GM18499 (cell line): ENCODE measurements at regions not wholly inside any gene's neighbourhood (a gene's known extent, or its start where the extent isn't known, plus 50 kb on each side); places are given as distances from the start of the nearest gene placed in this dataset.

Source experiments
- ATAC-seq: cut with Tn5 transposase; IDR thresholded peaks from one replicate; pipeline ENCODE4 v1.9.1; 2021; ENCODE audit warnings: moderate number of reproducible peaks; ENCODE audit not compliant: insufficient read depth, unreplicated experiment

DNA sequence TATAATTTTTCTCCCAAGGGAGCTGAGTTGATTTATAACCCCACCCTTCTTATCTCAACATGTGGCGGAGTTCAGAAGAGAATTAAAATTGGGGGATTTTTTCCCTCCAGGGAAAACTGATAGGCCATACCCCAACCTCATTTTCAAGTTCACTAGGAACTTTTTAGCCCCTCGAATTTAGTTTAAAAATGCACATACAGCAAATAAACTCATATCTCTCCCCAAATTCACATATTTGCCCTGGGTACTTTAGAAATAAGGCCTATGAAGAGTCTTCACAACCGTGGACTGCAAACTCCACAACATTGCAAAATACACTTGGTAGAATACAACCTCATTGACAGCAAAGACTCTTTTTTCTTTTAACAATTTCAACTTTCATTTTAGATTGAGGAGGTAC is 206.7 kb upstream of the LEF1 start:
- no peak for ATAC-seq

GRCh38 chr4:108372681-108373080 is 203.9 kb upstream of the LEF1 start:
- no peak for ATAC-seq

DNA sequence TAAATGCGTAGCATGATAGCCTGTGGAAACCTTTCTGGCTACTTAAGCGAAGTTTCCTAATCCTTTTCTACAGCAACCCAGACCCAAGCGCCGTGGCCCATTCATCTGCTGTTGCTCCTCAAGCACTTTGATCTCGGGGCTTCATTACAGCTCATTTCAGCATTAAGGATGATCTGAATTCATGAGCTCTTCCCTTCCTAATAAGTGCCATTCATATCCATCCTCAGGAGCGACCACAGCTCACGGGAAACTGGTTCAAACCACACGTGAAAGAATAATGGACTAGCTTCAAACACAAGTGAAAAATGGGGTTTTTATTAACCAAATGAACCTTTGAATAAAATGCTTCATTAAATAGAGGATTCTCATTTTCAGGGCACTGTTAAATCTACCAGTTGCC is 202.6 kb upstream of the LEF1 start:
- no peak for ATAC-seq

DNA sequence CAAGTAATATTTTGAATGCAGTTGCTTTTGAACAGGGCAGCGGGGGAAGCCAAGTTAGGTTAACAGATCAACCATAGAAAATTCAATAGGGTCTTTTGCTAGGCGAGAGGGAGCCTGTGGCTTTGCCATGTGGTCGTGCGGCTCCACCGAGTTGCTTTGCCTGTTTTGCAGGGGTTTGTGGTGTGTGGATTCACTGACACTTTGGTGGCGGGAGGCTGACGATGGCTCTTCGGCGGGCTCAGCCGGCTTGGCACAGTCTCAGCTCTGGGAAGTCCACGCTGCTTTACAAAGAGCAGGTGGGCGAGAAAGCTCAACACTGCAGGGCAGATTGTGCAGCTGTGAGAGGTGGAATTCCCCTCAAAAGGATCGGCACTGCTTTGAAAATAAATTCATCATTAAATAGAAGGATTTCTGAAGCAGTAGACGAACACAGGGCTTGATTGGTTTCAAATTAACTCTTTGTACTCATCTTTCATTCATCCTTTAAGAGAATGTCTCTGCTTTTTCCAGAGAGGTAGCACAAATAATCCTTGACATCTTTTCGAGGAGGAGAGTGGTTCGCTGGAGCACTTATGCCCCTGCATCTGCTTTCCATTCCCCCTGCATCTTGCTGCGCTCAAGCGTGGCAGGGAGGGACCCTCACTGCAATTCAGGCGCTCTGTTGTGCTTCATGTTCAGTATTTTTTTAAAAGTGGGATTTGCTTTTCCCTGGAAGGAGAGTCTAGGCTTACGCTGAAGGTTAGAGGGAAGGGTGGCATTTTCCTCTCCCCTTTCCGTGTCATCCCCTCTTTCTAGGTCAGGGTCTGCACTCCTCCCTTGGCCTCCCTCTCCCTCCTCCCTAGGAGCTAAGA is 201.8 kb upstream of the LEF1 start:
- ATAC-seq, result no peak

GRCh38 chr4:108369035-108369655 is 200.4 kb upstream of the LEF1 start:
- no peak for ATAC-seq

DNA sequence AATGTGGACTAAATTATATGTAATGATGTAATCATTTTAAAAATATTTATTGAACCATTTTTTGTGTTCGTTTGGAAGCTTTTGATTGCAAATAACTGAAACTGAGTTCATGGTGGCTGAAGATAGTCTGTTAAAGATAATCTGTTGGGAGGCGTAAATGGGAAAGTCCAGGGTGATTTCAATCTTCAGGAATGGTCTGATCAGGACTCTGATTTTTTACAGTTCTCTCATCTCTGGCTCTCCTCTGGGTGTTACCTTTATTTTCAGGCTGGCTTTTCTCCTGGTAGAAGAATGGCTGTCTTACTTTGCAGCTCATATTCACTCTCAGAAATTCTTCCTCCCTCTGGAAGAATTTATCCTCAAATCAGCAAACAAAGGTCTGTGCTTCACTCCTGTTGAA is 199.0 kb upstream of the LEF1 start:
- no peak for ATAC-seq

GRCh38 chr4:108366716-108367115 is 198.0 kb upstream of the LEF1 start:
- ATAC-seq, result no peak

DNA sequence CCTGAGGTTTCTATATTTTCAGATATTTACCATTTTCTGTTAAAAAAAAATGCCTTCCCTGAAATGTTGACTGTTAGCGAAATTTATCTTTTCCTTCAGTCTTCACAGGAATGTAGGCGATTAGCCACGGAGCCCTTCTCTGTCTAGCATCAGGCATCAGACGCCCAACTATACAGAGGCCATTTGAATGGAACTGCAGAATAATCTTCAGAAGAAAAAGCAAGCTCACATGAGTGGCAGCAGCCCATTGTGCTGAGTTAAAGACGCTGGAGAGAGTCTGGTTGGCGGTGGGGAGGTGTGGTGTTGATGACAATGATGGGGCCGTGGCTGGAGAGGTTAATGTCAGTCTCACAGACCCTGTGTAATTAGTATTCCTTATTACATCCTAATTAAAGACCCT is 196.8 kb upstream of the LEF1 start:
- ATAC-seq, result no peak

DNA sequence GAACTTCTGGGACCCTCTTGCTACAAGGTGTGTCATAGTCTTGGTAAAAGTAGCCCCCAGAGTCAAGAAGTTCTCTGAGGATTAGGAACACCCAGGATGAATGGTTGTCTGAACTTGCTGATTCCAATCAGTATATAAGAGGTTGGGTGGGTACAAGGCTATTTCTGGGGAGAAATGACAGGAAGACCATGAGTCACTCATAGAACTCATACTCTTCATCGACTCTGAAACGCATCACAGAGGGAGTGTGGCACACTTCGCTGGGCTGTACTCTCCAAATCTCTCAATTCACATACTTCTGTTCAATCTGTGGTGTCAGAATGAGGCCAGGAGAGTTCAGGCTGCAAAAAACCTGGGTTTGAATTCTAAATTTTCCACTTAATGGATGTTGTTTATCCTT is 193.2 kb upstream of the LEF1 start:
- ATAC-seq, result no peak

GRCh38 chr4:108361446-108361820 is 192.7 kb upstream of the LEF1 start:
- no peak for ATAC-seq

DNA sequence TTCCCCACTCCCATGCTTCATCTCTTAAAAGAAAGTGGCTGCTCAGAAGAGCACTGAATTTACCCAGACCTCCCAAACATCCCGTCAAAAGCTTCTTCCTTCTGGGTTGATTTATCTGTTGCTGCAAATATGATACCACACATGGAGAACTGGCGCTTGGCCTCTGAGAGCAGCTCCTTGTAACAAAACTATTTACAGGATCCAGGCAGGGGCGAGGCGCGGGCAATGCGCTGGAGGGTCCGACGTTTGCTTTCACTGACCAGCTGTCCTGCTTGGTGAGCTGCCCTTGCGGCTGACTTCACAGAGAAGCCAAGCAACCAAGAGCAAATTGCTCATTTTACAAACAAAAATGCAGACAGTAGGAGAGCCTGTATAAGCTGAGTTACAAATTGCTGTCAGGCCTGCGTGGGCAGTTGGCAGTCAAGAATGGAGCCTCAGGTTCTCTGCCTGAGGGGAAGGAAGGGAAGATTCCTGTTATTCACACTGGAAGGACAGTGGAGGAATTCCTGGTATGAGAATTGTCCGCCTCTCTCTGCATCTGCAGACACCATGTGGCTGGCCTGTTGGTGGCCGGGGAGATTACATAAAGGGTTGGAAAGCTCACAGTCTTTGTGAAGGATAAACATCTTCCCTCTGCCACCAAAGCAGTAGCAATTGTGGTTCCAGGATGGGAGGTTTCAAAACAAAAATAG is 192.2 kb upstream of the LEF1 start:
- no peak for ATAC-seq

DNA sequence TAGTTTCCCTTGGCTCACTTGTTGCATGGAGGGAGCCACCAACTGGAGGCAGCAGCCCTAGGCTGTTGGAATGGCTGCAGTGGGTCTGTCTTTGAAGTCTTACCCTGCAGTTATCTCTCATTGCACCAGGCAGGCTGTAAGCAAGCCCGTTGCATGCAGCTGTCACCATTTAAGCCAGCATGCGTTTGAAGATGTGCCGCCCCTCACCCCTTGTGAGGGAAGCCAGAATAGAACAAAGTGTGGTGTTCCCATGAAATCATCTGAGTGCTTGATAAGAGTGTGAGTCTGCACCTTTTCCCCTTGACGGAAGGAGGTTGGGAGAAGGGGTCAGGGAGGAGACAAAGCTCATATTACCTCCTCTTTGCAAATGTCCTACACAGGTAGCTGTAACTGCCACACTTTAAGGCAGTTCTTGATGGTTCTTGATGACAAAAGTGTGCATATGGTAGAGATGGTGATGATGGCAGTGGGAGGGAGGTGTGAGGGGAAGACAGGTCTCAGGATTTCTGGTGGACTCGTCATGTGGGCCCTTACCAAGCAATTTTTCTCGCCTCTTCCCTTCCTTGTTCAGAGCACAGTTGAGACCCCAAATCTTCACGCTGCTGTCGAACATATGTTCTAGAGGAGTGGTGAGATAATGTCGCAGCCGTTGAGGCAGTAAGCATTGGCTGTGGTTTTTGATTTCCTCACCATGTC is 191.4 kb upstream of the LEF1 start:
- no peak for ATAC-seq

GRCh38 chr4:108359130-108359985 is 190.6 kb upstream of the LEF1 start:
- no peak for ATAC-seq

DNA sequence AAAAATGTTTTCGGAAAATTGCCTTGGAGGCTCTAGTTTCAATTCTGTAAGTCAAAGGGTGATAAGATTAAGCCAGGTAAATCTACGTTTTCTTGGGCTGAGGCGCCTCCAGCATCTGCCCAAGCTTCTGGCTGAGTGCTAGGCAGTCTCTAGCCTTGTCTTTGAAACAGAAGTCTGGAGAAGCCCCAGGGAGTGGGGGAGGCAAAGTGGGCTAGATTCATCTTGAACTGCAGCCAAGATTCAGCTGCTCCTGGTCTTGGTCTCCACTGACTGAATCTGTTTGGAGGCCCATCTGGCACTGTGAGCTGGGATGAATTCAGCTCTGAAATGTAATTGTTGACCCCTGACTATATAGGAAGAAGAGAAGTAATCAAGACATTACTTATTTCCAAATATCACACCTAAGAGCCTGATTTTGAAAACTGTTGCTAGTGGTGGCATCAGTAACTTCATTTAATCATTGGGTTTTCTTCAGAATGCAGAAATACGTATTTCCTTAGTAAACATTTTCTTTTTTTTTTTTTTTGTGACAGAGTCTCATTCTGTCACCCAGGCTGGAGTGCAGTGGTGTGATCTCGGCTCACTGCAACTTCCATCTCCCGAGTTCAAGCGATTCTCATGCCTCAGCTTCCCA is 187.3 kb upstream of the LEF1 start:
- ATAC-seq, result no peak

GRCh38 chr4:108355186-108355901 is 186.6 kb upstream of the LEF1 start:
- ATAC-seq, result no peak

GRCh38 chr4:108352664-108353308 is 184.1 kb upstream of the LEF1 start:
- no peak for ATAC-seq

DNA sequence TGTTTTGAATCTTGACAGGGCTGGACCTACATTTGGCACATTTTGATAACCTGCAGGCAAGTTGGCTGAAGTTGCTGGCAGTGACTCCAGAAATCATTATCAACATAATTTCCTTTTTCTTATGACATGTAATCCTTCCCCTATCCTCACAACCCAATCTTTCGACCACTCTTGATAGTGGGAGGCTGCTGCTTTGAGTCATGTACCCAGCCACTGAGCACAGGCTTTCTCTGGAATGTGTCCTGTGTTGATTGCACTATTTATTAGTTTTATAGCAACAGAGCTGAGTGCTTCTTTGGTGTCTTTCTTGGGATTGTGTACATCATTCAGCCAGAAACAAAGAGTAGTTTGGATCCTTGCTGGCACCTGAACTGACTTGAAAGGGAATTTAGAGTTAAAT is 183.1 kb upstream of the LEF1 start:
- no peak for ATAC-seq

GRCh38 chr4:108350332-108350731 is 181.6 kb upstream of the LEF1 start:
- ATAC-seq, result no peak
